Right atrium auricular region (tissue), 2 donors: ENCODE measurements at regions not wholly inside any gene's neighbourhood (a gene's known extent, or its start where the extent isn't known, plus 50 kb on each side); places are given as distances from the start of the nearest gene placed in this dataset.

ENCODE experiments used
- DNase-seq: peaks from one replicate; pipeline ENCODE4 v3.0.0-alpha.2; 2019; ENCODE audit warnings: low spot score
- H3K27ac ChIP-seq, 2 donors: fragments of 200-600 bp; sonication (generic); 1 replicate in 1 of 2; 2 replicates in 1 of 2; pipeline ENCODE4 v1.5.1; 2016 to 2019
- H3K27me3 ChIP-seq, 2 donors: fragments of 200-600 bp; sonication (generic); one replicate each; pipeline versions ENCODE4 v1.5.1 to v1.6.0; 2017 to 2019
- H3K36me3 ChIP-seq: fragments of 200-600 bp; sonication (generic); one replicate; pipeline ENCODE4 v1.5.1; 2016
- H3K4me1 ChIP-seq, 2 donors: fragments of 200-600 bp; sonication (generic); one replicate each; pipeline versions ENCODE4 v1.5.1 to v1.6.0; 2017 to 2019
- H3K4me3 ChIP-seq, 2 donors: fragments of 200-600 bp; sonication (generic); 1 replicate in 1 of 2; 2 replicates in 1 of 2; pipeline ENCODE4 v1.5.1; 2017 to 2019; ENCODE audit warnings: mild to moderate bottlenecking in 1 of 2, moderate library complexity in 1 of 2
- H3K9me3 ChIP-seq, 2 donors: fragments of 200-600 bp; sonication (generic); one replicate each; pipeline ENCODE4 v1.5.1; 2019
- CTCF ChIP-seq, 2 donors: fragments of 200-600 bp; sonication (generic); IDR thresholded peaks; one replicate each; pipeline ENCODE4 v1.5.1; 2019; ENCODE audit warnings: antibody characterized with exemption in 2 of 2

- Histone ChIP-seq H3K4me1 (no peaks in the 10 kb centered on the region), H3K4me3 (no peak overlapping the region), H3K27ac (no peak overlapping the region), H3K36me3 (no peaks in the 10 kb centered on the region), H3K27me3 (no peaks in the 10 kb centered on the region), H3K9me3 (no peaks in the 10 kb centered on the region)
- DNase-seq = no peak
- no peak for TF ChIP-seq CTCF (IDR thresholded peaks at IDR 0.05)
Observed at GRCh38 chr6:147075381-147075780, 128.8 kb upstream of the STXBP5 start.

- Histone ChIP-seq H3K27me3 (no peaks in the 10 kb centered on the region), H3K27ac (no peak overlapping the region), H3K4me1 (no peaks in the 10 kb centered on the region), H3K36me3 (no peaks in the 10 kb centered on the region), H3K4me3 (no peak overlapping the region), H3K9me3 (no peaks in the 10 kb centered on the region)
- TF ChIP-seq CTCF (IDR thresholded peaks at IDR 0.05) = no peak
- DNase-seq = no peak
Observed at GRCh38 chr6:147077251-147077650, 127.0 kb upstream of the STXBP5 start.

DNA sequence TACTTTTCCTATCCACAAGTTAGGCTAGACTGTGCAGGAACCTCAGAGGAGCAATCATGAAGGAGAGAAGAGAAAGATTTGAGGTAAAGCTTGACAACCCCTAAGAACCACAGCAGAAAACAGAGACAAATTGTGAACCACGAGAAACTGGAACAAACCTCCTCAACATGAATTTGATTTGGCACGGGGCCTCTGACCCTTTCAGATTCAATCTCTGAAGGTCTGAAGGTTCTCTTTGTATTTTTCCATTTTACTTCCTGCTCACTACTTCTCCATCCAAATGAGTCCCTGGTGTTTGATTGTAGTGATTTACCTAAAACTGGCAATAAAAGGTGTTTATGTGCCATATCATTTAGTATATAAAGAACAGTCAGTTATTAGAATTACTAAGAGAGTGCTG, 126.1 kb upstream of the STXBP5 start:
- H3K27ac ChIP-seq = no peak overlapping the region

DNA sequence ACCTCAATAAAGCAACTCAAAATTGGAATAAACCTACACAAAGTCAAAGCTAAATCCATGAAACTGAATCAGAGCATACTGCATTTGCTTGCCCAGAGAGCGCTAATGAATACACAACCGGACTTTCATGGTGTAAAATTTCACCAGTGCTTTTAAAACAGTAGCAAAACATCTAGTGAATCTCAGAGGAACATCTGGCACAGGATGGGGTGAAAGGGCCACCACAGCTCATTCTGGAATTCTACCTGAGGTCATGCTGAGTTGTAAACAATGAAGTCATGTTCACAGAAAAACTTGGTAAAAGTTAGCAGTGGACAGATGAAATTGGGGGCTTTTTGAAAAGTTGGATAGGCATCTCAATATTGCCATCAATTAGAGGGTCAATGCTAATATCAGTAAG, 125.6 kb upstream of the STXBP5 start:
- DNase-seq = no peak
- Histone ChIP-seq H3K27me3 (no peaks in the 10 kb centered on the region), H3K27ac (no peak overlapping the region), H3K9me3 (no peaks in the 10 kb centered on the region), H3K4me1 (no peaks in the 10 kb centered on the region), H3K4me3 (no peak overlapping the region), H3K36me3 (no peaks in the 10 kb centered on the region)
- TF ChIP-seq CTCF (IDR thresholded peaks at IDR 0.05) = no peak

More for the DNA sequence above, 126.1 kb upstream of the STXBP5 start:
- Histone ChIP-seq H3K9me3 (no peaks in the 10 kb centered on the region), H3K27me3 (no peaks in the 10 kb centered on the region), H3K4me3 (no peak overlapping the region), H3K36me3 (no peaks in the 10 kb centered on the region), H3K4me1 (no peaks in the 10 kb centered on the region)
- DNase-seq = no peak
- TF ChIP-seq CTCF (IDR thresholded peaks at IDR 0.05) = no peak

- H3K27ac ChIP-seq = no peak overlapping the region
- no peaks in the 10 kb centered on the region for H3K9me3 ChIP-seq
- DNase-seq = no peak
- no peak for TF ChIP-seq CTCF (IDR thresholded peaks at IDR 0.05)
- no peaks in the 10 kb centered on the region for H3K27me3 ChIP-seq
- H3K4me1 ChIP-seq = no peaks in the 10 kb centered on the region
- H3K36me3 ChIP-seq = no peaks in the 10 kb centered on the region
- H3K4me3 ChIP-seq = no peak overlapping the region
Observed at GRCh38 chr6:147080225-147080624, 124.0 kb upstream of the STXBP5 start.

DNA sequence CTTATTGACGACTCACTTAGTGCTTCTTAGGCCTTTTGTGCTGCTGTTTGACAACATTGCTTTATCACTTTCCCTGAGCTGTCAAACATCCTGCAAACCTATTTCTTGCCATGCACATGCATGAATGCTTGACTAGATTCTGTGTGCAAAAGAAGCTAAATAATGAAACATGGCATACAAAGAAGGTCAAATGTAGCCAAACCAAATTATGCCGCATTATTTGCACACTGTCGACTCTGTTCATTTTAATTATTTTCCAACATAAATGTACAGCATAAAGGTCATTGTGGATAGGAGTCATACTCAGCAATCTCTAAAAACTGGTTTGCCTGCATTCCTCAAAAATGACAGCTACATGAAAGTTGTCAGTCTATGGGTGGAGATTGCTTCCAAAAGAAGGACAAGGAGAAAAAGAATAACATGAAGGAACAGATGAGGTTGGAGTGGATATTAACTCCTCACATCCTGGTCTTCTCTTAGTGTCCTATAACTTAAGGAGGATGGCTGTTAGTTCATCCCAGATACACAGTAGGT, 123.1 kb upstream of the STXBP5 start:
- H3K4me3 ChIP-seq = no peak overlapping the region
- no peaks in the 10 kb centered on the region for H3K27me3 ChIP-seq
- no peak overlapping the region for H3K27ac ChIP-seq
- H3K9me3 ChIP-seq = no peaks in the 10 kb centered on the region
- H3K4me1 ChIP-seq = no peaks in the 10 kb centered on the region
- H3K36me3 ChIP-seq = no peaks in the 10 kb centered on the region
- TF ChIP-seq CTCF (IDR thresholded peaks at IDR 0.05) = no peak
- no peak for DNase-seq
